Stimulated activated CD4-positive, alpha-beta T cell treated with anti-CD3 and anti-CD28 coated beads, Interleukin-1b, Interleukin-23, amount 100 ng/mL, for 24 hours (primary cell): ENCODE measurements at regions not wholly inside any gene's neighbourhood (a gene's known extent, or its start where the extent isn't known, plus 50 kb on each side); places are given as distances from the start of the nearest gene placed in this dataset.

Source experiments
- DNase-seq, 4 experiments: peaks; one replicate each; pipeline ENCODE4 v3.0.0-alpha.2; 2020; ENCODE audit warnings: low read depth in 4 of 4, low spot score in 1 of 4

- DNase-seq: no peak
Measured at GRCh38 chr14:101236496-101237251, 324.6 kb upstream of the DIO3 start.

- DNase-seq: no peak
Measured at GRCh38 chr14:101237252-101237616, 324.1 kb upstream of the DIO3 start.

GRCh38 chr14:101239065-101239464 lies 322.2 kb upstream of the DIO3 start:
- DNase-seq: no peak

- DNase-seq: no peak
Measured at GRCh38 chr14:101241147-101241546, 320.1 kb upstream of the DIO3 start.

GRCh38 chr14:101241807-101242278 lies 319.5 kb upstream of the DIO3 start:
- no peak for DNase-seq

GRCh38 chr14:101242442-101243385 lies 318.6 kb upstream of the DIO3 start:
- DNase-seq: no peak

GRCh38 chr14:101243587-101244338 lies 317.5 kb upstream of the DIO3 start:
- no peak for DNase-seq

- DNase-seq: no peak
Measured at GRCh38 chr14:101246894-101247841, 314.1 kb upstream of the DIO3 start.

GRCh38 chr14:101247842-101248725 lies 313.2 kb upstream of the DIO3 start:
- DNase-seq: no peak

- no peak for DNase-seq
Measured at GRCh38 chr14:101248840-101249675, 312.2 kb upstream of the DIO3 start.

GRCh38 chr14:101249676-101250036 lies 311.6 kb upstream of the DIO3 start:
- DNase-seq: no peak

GRCh38 chr14:101250336-101250947 lies 310.9 kb upstream of the DIO3 start:
- DNase-seq: no peak

- DNase-seq: no peak
Measured at GRCh38 chr14:101250948-101251811, 310.1 kb upstream of the DIO3 start.

- no peak for DNase-seq
Measured at GRCh38 chr14:101251812-101252442, 309.4 kb upstream of the DIO3 start.

GRCh38 chr14:101252443-101253214 lies 308.7 kb upstream of the DIO3 start:
- DNase-seq: no peak

GRCh38 chr14:101253948-101254347 lies 307.3 kb upstream of the DIO3 start:
- DNase-seq: no peak
